ENCODE measurements at regions not wholly inside any gene's neighbourhood (a gene's known extent, or its start where the extent isn't known, plus 50 kb on each side); places are given as distances from the start of the nearest gene placed in this dataset.

- TF ChIP-seq POLR2AphosphoS5 (IDR thresholded peaks at IDR 0.05; ENCODE audit: low read depth, low read length) (no peak), POLR2A (IDR thresholded peaks at IDR 0.05; ENCODE audit: low read depth, low read length) (no peak), TAF1 (IDR thresholded peaks at IDR 0.05; ENCODE audit: low read depth, low read length) (no peak)
Observed at GRCh38 chr2:43139501-43139900, 86.9 kb downstream of the ZFP36L2 start.
